ENCODE measurements at regions not wholly inside any gene's neighbourhood (a gene's known extent, or its start where the extent isn't known, plus 50 kb on each side); places are given as distances from the start of the nearest gene placed in this dataset.
"Not testable (repeated sequence)": the region's sequence is repeated elsewhere in the genome, so short reads cannot be mapped to it uniquely, and the experiment has no call there.

- H3K4me1 Mint-ChIP-seq; H3K27ac ChIP-seq (ENCODE audit: low read depth); H4K20me1 ChIP-seq (replicated peaks; ENCODE audit: insufficient read depth); H2AFZ ChIP-seq; H3K27me3 ChIP-seq (ENCODE audit: insufficient read depth); DNase-seq (ENCODE audit: low spot score); H3K4me3 ChIP-seq; H3K36me3 Mint-ChIP-seq (ENCODE audit: low read depth); H3K27ac Mint-ChIP-seq; H3K36me3 ChIP-seq (ENCODE audit: insufficient read depth); ATAC-seq; H3K4me1 ChIP-seq (ENCODE audit: insufficient read depth); H3F3A ChIP-seq (replicated peaks; ENCODE audit: low read depth); H3K4me3 Mint-ChIP-seq; H3K4me2 ChIP-seq; H3K79me2 ChIP-seq (replicated peaks; ENCODE audit: insufficient read depth); H3K9me2 ChIP-seq (ENCODE audit: insufficient read depth); H3K27me3 Mint-ChIP-seq (ENCODE audit: insufficient read depth, low read depth, poor library complexity): not testable (repeated sequence)
- peaks cover 13% of the 10 kb centered on the region for H3K9me3 Mint-ChIP-seq
Observed at GRCh38 chrX:139398258-139398657, 132.3 kb upstream of the F9 start.

GRCh38 chrX:139388254-139388653, 142.3 kb upstream of the F9 start:
- H3K27ac ChIP-seq (ENCODE audit: low read depth): no peak overlapping the region
- no peaks in the 10 kb centered on the region for H3K27me3 ChIP-seq (ENCODE audit: insufficient read depth)
- no peaks in the 10 kb centered on the region for H3K9me2 ChIP-seq (ENCODE audit: insufficient read depth)
- peak overlapping the region; percentile 88; the same call in 1 of the 2 replicates for H3K27ac Mint-ChIP-seq
- no peaks in the 10 kb centered on the region for H3K4me1 ChIP-seq (ENCODE audit: insufficient read depth)
- ATAC-seq: no peak
- peak; percentile 2 for DNase-seq (ENCODE audit: low spot score)
- H3K4me3 Mint-ChIP-seq: no peak overlapping the region
- no peaks in the 10 kb centered on the region for H3K79me2 ChIP-seq (replicated peaks; ENCODE audit: insufficient read depth)
- no peak overlapping the region for H2AFZ ChIP-seq
- H3K36me3 ChIP-seq (ENCODE audit: insufficient read depth): no peaks in the 10 kb centered on the region
- H3K4me3 ChIP-seq: no peak overlapping the region
- no peaks in the 10 kb centered on the region for H3K9me3 Mint-ChIP-seq
- H3K36me3 Mint-ChIP-seq (ENCODE audit: low read depth): no peaks in the 10 kb centered on the region
- TF ChIP-seq ZNF331 (CRISPR knock-in tag; IDR thresholded peaks at IDR 0.05; ENCODE audit: low read depth) (no peak), ZNF462 (CRISPR knock-in tag; IDR thresholded peaks at IDR 0.05) (no peak), ZNF114 (CRISPR knock-in tag; IDR thresholded peaks at IDR 0.05) (no peak), EZH2 (IDR thresholded peaks at IDR 0.05; ENCODE audit: low read depth, unreplicated experiment) (no peak), NANOG (IDR thresholded peaks at IDR 0.05; ENCODE audit: borderline replicate concordance) (no peak), JUNB (IDR thresholded peaks at IDR 0.05; ENCODE audit: unreplicated experiment) (no peak), ETS1 (IDR thresholded peaks at IDR 0.05) (no peak), CTCF (conservative IDR thresholded peaks at IDR 0.05; ENCODE audit: low read depth in 2 of 2) (no peak), POLR2AphosphoS5 (IDR thresholded peaks at IDR 0.05; ENCODE audit: low read depth) (no peak), CREB1 (CRISPR knock-in tag; IDR thresholded peaks at IDR 0.05; ENCODE audit: low read depth) (no peak), STAT1 (IDR thresholded peaks at IDR 0.05; ENCODE audit: unreplicated experiment) (no peak)
- no peaks in the 10 kb centered on the region for H3F3A ChIP-seq (replicated peaks; ENCODE audit: low read depth)
- no peaks in the 10 kb centered on the region for H3K27me3 Mint-ChIP-seq (ENCODE audit: insufficient read depth, low read depth, poor library complexity)
- peaks cover 3% of the 10 kb centered on the region; the same call in 2 of the 3 replicates for H3K4me1 Mint-ChIP-seq
- H4K20me1 ChIP-seq (replicated peaks; ENCODE audit: insufficient read depth): no peaks in the 10 kb centered on the region
- H3K4me2 ChIP-seq: no peak overlapping the region
